ENCODE measurements at regions not wholly inside any gene's neighbourhood (a gene's known extent, or its start where the extent isn't known, plus 50 kb on each side); places are given as distances from the start of the nearest gene placed in this dataset.
"Not testable (repeated sequence)": the region's sequence is repeated elsewhere in the genome, so short reads cannot be mapped to it uniquely, and the experiment has no call there.

DNA sequence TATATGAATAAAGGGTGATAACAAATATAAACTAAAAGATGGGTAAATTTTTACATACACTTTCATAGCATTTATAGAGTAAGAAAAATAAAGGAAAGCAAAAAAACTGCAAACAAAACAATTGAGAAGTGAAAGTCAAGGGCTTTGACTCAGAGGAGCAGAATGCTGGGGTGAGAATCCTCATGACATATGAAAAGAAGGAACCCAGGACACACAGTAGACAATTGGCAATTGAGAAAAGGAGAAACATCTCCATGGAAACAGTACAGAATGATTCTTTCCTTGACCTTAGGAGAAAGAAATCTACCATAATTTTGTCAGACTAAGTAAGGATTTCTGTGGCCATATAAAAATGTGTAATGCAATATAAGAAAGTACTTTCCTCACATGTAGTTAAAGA, 138.3 kb downstream of the SYT15 start:
- H3K9me3 ChIP-seq (ENCODE audit: control insufficient read depth in 2 of 2, low read length in 2 of 2) = not testable (repeated sequence)

GRCh38 chr10:46718014-46718413, 139.1 kb downstream of the SYT15 start:
- H3K36me3 ChIP-seq (ENCODE audit: control insufficient read depth in 2 of 2, insufficient read depth in 2 of 2, low read length in 2 of 2); H3K4me1 ChIP-seq (ENCODE audit: control insufficient read depth, insufficient read depth, low read length); H3K9me3 ChIP-seq (ENCODE audit: control insufficient read depth in 2 of 2, low read length in 2 of 2); H3K27ac ChIP-seq (ENCODE audit: low read length); H3K4me3 ChIP-seq (ENCODE audit: low read length in 2 of 2); H3K27me3 ChIP-seq (ENCODE audit: control insufficient read depth in 1 of 2, insufficient read depth in 2 of 2, low read length in 2 of 2); H3K9ac ChIP-seq (ENCODE audit: low read length in 2 of 2): not testable (repeated sequence)

More for the DNA sequence above, 138.3 kb downstream of the SYT15 start:
- not testable (repeated sequence) for H3K4me3 ChIP-seq (ENCODE audit: low read length in 2 of 2); H3K36me3 ChIP-seq (ENCODE audit: control insufficient read depth in 2 of 2, insufficient read depth in 2 of 2, low read length in 2 of 2); H3K4me1 ChIP-seq (ENCODE audit: control insufficient read depth, insufficient read depth, low read length); H3K9ac ChIP-seq (ENCODE audit: low read length in 2 of 2); H3K27me3 ChIP-seq (ENCODE audit: control insufficient read depth in 1 of 2, insufficient read depth in 2 of 2, low read length in 2 of 2); H3K27ac ChIP-seq (ENCODE audit: low read length)

- not testable (repeated sequence) for H3K9me3 ChIP-seq (ENCODE audit: control insufficient read depth in 2 of 2, low read length in 2 of 2); H3K27me3 ChIP-seq (ENCODE audit: control insufficient read depth in 1 of 2, insufficient read depth in 2 of 2, low read length in 2 of 2); H3K4me3 ChIP-seq (ENCODE audit: low read length in 2 of 2); H3K36me3 ChIP-seq (ENCODE audit: control insufficient read depth in 2 of 2, insufficient read depth in 2 of 2, low read length in 2 of 2); H3K27ac ChIP-seq (ENCODE audit: low read length); H3K4me1 ChIP-seq (ENCODE audit: control insufficient read depth, insufficient read depth, low read length); H3K9ac ChIP-seq (ENCODE audit: low read length in 2 of 2)
These were observed 141.5 kb downstream of the SYT15 start for GRCh38 chr10:46720386-46720785.

- H3K27ac ChIP-seq (ENCODE audit: low read length); H3K9ac ChIP-seq (ENCODE audit: low read length in 2 of 2); H3K27me3 ChIP-seq (ENCODE audit: control insufficient read depth in 1 of 2, insufficient read depth in 2 of 2, low read length in 2 of 2); H3K9me3 ChIP-seq (ENCODE audit: control insufficient read depth in 2 of 2, low read length in 2 of 2); H3K4me3 ChIP-seq (ENCODE audit: low read length in 2 of 2); H3K36me3 ChIP-seq (ENCODE audit: control insufficient read depth in 2 of 2, insufficient read depth in 2 of 2, low read length in 2 of 2); H3K4me1 ChIP-seq (ENCODE audit: control insufficient read depth, insufficient read depth, low read length): not testable (repeated sequence)
These were observed 142.0 kb downstream of the SYT15 start for GRCh38 chr10:46720811-46721518.

GRCh38 chr10:46724258-46724657, 145.3 kb downstream of the SYT15 start:
- not testable (repeated sequence) for H3K4me1 ChIP-seq (ENCODE audit: control insufficient read depth, insufficient read depth, low read length); H3K36me3 ChIP-seq (ENCODE audit: control insufficient read depth in 2 of 2, insufficient read depth in 2 of 2, low read length in 2 of 2); H3K9me3 ChIP-seq (ENCODE audit: control insufficient read depth in 2 of 2, low read length in 2 of 2); H3K9ac ChIP-seq (ENCODE audit: low read length in 2 of 2); H3K4me3 ChIP-seq (ENCODE audit: low read length in 2 of 2); H3K27me3 ChIP-seq (ENCODE audit: control insufficient read depth in 1 of 2, insufficient read depth in 2 of 2, low read length in 2 of 2); H3K27ac ChIP-seq (ENCODE audit: low read length)

DNA sequence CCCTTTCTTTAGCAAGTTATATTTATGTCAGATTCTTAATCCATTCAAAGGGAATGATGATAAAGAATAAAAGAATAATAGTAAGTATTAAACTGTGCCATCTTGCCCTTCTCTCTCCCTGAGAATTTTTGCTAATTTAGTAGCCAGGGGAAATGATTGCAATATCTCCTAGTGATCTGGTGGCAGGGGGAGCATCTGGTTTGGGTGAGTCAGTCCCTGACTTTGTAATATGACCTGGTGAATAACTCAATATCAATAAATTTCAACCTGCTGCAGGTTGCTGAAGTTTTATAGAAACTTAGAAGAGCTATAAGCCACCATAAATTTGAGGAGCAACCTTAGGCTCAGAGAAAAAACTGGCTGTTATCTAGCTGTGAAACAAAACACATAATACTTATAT, 149.4 kb downstream of the SYT15 start:
- not testable (repeated sequence) for H3K9ac ChIP-seq (ENCODE audit: low read length in 2 of 2); H3K36me3 ChIP-seq (ENCODE audit: control insufficient read depth in 2 of 2, insufficient read depth in 2 of 2, low read length in 2 of 2); H3K4me3 ChIP-seq (ENCODE audit: low read length in 2 of 2)

DNA sequence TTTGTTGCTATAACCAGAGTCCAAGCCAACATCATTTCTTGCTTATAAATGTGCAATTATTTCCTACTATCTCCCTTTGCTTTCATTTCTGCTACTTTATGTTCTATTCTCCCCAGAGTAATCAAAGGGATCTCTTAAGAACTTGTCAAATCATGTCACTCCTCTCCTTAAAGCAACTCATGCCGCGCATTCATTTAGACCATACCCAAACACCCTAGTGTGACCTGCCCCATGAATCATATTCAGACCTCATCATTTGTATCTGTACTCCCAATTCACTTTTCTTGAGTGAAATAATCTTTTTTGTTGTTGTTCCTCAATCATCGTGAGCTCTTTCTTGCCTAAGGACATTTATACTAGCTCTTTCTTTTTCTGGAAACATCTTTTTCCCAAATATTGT, 151.8 kb downstream of the SYT15 start:
- H3K9me3 ChIP-seq (ENCODE audit: control insufficient read depth in 2 of 2, low read length in 2 of 2); H3K9ac ChIP-seq (ENCODE audit: low read length in 2 of 2); H3K4me1 ChIP-seq (ENCODE audit: control insufficient read depth, insufficient read depth, low read length); H3K27ac ChIP-seq (ENCODE audit: low read length); H3K4me3 ChIP-seq (ENCODE audit: low read length in 2 of 2); H3K36me3 ChIP-seq (ENCODE audit: control insufficient read depth in 2 of 2, insufficient read depth in 2 of 2, low read length in 2 of 2); H3K27me3 ChIP-seq (ENCODE audit: control insufficient read depth in 1 of 2, insufficient read depth in 2 of 2, low read length in 2 of 2): not testable (repeated sequence)

More for the DNA sequence above, 149.4 kb downstream of the SYT15 start:
- not testable (repeated sequence) for H3K9me3 ChIP-seq (ENCODE audit: control insufficient read depth in 2 of 2, low read length in 2 of 2); H3K4me1 ChIP-seq (ENCODE audit: control insufficient read depth, insufficient read depth, low read length); H3K27ac ChIP-seq (ENCODE audit: low read length); H3K27me3 ChIP-seq (ENCODE audit: control insufficient read depth in 1 of 2, insufficient read depth in 2 of 2, low read length in 2 of 2)

GRCh38 chr10:46733635-46734261, 154.8 kb downstream of the SYT15 start:
- not testable (repeated sequence) for H3K36me3 ChIP-seq (ENCODE audit: control insufficient read depth in 2 of 2, insufficient read depth in 2 of 2, low read length in 2 of 2); H3K27me3 ChIP-seq (ENCODE audit: control insufficient read depth in 1 of 2, insufficient read depth in 2 of 2, low read length in 2 of 2); H3K27ac ChIP-seq (ENCODE audit: low read length); H3K4me1 ChIP-seq (ENCODE audit: control insufficient read depth, insufficient read depth, low read length); H3K9ac ChIP-seq (ENCODE audit: low read length in 2 of 2); H3K9me3 ChIP-seq (ENCODE audit: control insufficient read depth in 2 of 2, low read length in 2 of 2); H3K4me3 ChIP-seq (ENCODE audit: low read length in 2 of 2)

GRCh38 chr10:46734262-46734642, 155.3 kb downstream of the SYT15 start:
- H3K27me3 ChIP-seq (ENCODE audit: control insufficient read depth in 1 of 2, insufficient read depth in 2 of 2, low read length in 2 of 2); H3K4me3 ChIP-seq (ENCODE audit: low read length in 2 of 2); H3K36me3 ChIP-seq (ENCODE audit: control insufficient read depth in 2 of 2, insufficient read depth in 2 of 2, low read length in 2 of 2); H3K9me3 ChIP-seq (ENCODE audit: control insufficient read depth in 2 of 2, low read length in 2 of 2); H3K4me1 ChIP-seq (ENCODE audit: control insufficient read depth, insufficient read depth, low read length); H3K9ac ChIP-seq (ENCODE audit: low read length in 2 of 2); H3K27ac ChIP-seq (ENCODE audit: low read length): not testable (repeated sequence)

GRCh38 chr10:46739919-46740318, 161.0 kb downstream of the SYT15 start:
- not testable (repeated sequence) for H3K36me3 ChIP-seq (ENCODE audit: control insufficient read depth in 2 of 2, insufficient read depth in 2 of 2, low read length in 2 of 2); H3K9ac ChIP-seq (ENCODE audit: low read length in 2 of 2); H3K4me1 ChIP-seq (ENCODE audit: control insufficient read depth, insufficient read depth, low read length); H3K9me3 ChIP-seq (ENCODE audit: control insufficient read depth in 2 of 2, low read length in 2 of 2); H3K4me3 ChIP-seq (ENCODE audit: low read length in 2 of 2); H3K27me3 ChIP-seq (ENCODE audit: control insufficient read depth in 1 of 2, insufficient read depth in 2 of 2, low read length in 2 of 2); H3K27ac ChIP-seq (ENCODE audit: low read length)

GRCh38 chr10:46740368-46740767, 161.4 kb downstream of the SYT15 start:
- not testable (repeated sequence) for H3K9ac ChIP-seq (ENCODE audit: low read length in 2 of 2); H3K9me3 ChIP-seq (ENCODE audit: control insufficient read depth in 2 of 2, low read length in 2 of 2); H3K4me1 ChIP-seq (ENCODE audit: control insufficient read depth, insufficient read depth, low read length); H3K36me3 ChIP-seq (ENCODE audit: control insufficient read depth in 2 of 2, insufficient read depth in 2 of 2, low read length in 2 of 2); H3K27ac ChIP-seq (ENCODE audit: low read length); H3K4me3 ChIP-seq (ENCODE audit: low read length in 2 of 2); H3K27me3 ChIP-seq (ENCODE audit: control insufficient read depth in 1 of 2, insufficient read depth in 2 of 2, low read length in 2 of 2)

Data from stomach smooth muscle (tissue), 2 donors.